ENCODE measurements at regions not wholly inside any gene's neighbourhood (a gene's known extent, or its start where the extent isn't known, plus 50 kb on each side); places are given as distances from the start of the nearest gene placed in this dataset.

DNA sequence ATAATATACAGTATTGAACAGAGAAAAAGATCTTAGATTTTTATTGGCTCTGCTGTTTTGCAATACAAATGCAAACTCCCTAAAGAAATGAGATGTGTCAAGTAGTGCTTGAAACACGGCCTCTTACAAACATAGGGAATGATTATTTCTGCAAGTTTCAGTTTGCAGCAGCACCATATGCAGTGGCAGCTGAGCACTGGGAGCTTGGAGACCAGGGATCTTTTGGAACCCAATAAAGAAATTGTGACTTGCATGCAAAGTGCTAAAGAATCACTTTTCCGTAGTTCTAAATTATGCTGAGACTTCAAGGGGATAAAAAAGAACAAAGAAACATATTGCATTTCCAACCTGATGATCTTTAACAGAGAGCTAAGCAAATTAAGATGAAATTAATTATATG lies 674.6 kb upstream of the ZNF608 start:
- Mint-ChIP-seq H3K9me3 (ENCODE audit: low read depth, unreplicated experiment) (no peaks in the 10 kb centered on the region), H3K4me3 (ENCODE audit: low read depth, unreplicated experiment) (no peak overlapping the region), H3K27me3 (ENCODE audit: unreplicated experiment) (no peaks in the 10 kb centered on the region), H3K36me3 (ENCODE audit: insufficient read depth, unreplicated experiment) (no peaks in the 10 kb centered on the region), H3K4me1 (ENCODE audit: low read depth, unreplicated experiment) (no peaks in the 10 kb centered on the region), H3K27ac (ENCODE audit: unreplicated experiment) (no peak overlapping the region)
- DNase-seq, result no peak
- CTCF ChIA-PET, result no interaction called here
- TF ChIP-seq CTCF (IDR thresholded peaks at IDR 0.05; ENCODE audit: unreplicated experiment), result no peak
- intact Hi-C loops (cut with micrococcal nuclease; ENCODE audit: unreplicated experiment), result no loop called here
- no TSS peak for BruUV-seq (replicated peaks)

DNA sequence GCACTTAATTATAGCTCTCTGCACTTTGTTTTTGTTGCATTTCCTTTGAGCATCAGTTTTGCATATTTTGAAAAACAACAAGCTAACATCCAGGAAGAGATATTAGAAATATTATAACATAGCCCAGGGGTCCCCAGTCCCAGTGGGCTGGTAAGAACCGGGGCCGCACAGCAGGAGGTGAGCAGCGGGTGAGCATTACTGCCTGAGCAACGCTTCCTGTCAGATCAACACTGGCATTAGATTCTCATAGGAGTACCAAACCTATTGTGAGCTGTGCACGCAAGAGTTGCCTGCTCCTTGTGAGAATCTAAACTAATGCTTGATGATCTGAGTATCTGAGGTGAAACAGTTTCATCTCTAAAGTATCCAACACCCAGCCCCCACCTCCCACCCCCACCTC lies 675.9 kb upstream of the ZNF608 start:
- no peak for TF ChIP-seq CTCF (IDR thresholded peaks at IDR 0.05; ENCODE audit: unreplicated experiment)
- Mint-ChIP-seq H3K36me3 (ENCODE audit: insufficient read depth, unreplicated experiment) (no peaks in the 10 kb centered on the region), H3K4me1 (ENCODE audit: low read depth, unreplicated experiment) (no peaks in the 10 kb centered on the region), H3K27me3 (ENCODE audit: unreplicated experiment) (no peaks in the 10 kb centered on the region), H3K27ac (ENCODE audit: unreplicated experiment) (no peak overlapping the region), H3K4me3 (ENCODE audit: low read depth, unreplicated experiment) (no peak overlapping the region), H3K9me3 (ENCODE audit: low read depth, unreplicated experiment) (peaks cover 3% of the 10 kb centered on the region)
- intact Hi-C loops (cut with micrococcal nuclease; ENCODE audit: unreplicated experiment), result no loop called here
- no TSS peak for BruUV-seq (replicated peaks)
- DNase-seq, result no peak
- CTCF ChIA-PET, result interaction anchor here (1.4 kb wide), 1 partner anchor 12 kb away, joined by 3 read pairs; no protein-coding TSS in a partner anchor

- no peaks in the 10 kb centered on the region for H3K36me3 Mint-ChIP-seq (ENCODE audit: insufficient read depth, unreplicated experiment)
- H3K27ac Mint-ChIP-seq (ENCODE audit: unreplicated experiment), result no peak overlapping the region
- peaks cover 10% of the 10 kb centered on the region for H3K9me3 Mint-ChIP-seq (ENCODE audit: low read depth, unreplicated experiment)
- H3K4me3 Mint-ChIP-seq (ENCODE audit: low read depth, unreplicated experiment), result no peak overlapping the region
- DNase-seq, result no peak
- no TSS peak for BruUV-seq (replicated peaks)
- no peak for TF ChIP-seq CTCF (IDR thresholded peaks at IDR 0.05; ENCODE audit: unreplicated experiment)
- H3K4me1 Mint-ChIP-seq (ENCODE audit: low read depth, unreplicated experiment), result no peaks in the 10 kb centered on the region
- CTCF ChIA-PET, result interaction anchor here (0.6 kb wide), 1 partner anchor 51 kb away, joined by 3 read pairs; no protein-coding TSS in a partner anchor
- no peaks in the 10 kb centered on the region for H3K27me3 Mint-ChIP-seq (ENCODE audit: unreplicated experiment)
- intact Hi-C loops (cut with micrococcal nuclease; ENCODE audit: unreplicated experiment), result no loop called here
These were observed 678.1 kb upstream of the ZNF608 start for GRCh38 chr5:125424402-125425141.

DNA sequence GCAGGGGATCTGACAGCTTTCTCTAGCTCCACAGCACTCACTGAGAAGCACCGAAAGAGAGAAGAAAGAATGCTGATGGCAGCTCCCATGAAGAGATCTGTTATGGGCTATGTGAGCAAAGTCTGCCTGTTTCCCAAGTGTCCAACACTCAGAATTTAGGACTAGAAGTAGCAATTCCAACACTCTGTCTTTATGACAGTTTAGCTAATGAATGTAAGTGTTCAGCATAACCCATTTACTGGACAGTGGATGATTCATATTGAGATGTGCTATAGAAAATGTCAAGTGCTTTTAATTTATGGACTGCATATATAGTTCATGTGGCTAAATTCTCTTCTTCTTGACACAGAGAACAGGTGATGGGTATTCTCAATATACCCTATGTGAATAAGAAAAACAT lies 683.1 kb upstream of the ZNF608 start:
- Mint-ChIP-seq H3K36me3 (ENCODE audit: insufficient read depth, unreplicated experiment) (no peaks in the 10 kb centered on the region), H3K27me3 (ENCODE audit: unreplicated experiment) (no peaks in the 10 kb centered on the region), H3K4me1 (ENCODE audit: low read depth, unreplicated experiment) (no peaks in the 10 kb centered on the region), H3K9me3 (ENCODE audit: low read depth, unreplicated experiment) (peaks cover 13% of the 10 kb centered on the region), H3K27ac (ENCODE audit: unreplicated experiment) (no peak overlapping the region), H3K4me3 (ENCODE audit: low read depth, unreplicated experiment) (no peak overlapping the region)
- no peak for TF ChIP-seq CTCF (IDR thresholded peaks at IDR 0.05; ENCODE audit: unreplicated experiment)
- BruUV-seq (replicated peaks), result no TSS peak
- intact Hi-C loops (cut with micrococcal nuclease; ENCODE audit: unreplicated experiment), result no loop called here
- CTCF ChIA-PET, result no interaction called here
- DNase-seq, result no peak
